ENCODE measurements at regions not wholly inside any gene's neighbourhood (a gene's known extent, or its start where the extent isn't known, plus 50 kb on each side); places are given as distances from the start of the nearest gene placed in this dataset.

DNA sequence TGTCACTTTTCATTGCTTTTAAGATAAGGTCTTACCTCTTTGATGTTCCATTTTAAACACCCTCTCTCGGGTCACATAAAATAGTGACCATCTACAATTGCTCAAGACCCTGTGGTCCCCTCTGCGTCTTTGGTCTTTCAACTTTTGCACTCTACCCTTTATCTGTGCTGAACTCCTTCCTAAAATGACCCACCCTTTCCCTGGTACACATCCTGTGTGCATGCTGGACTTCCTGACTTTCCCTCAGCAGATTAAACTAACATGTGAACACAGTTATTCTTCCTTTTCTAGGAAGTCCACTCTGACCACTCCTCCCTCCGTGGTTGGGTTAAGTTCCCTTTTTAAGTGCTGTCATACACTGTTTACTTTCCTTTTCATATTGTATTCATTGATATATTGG, 414.2 kb downstream of the GABRB3 start:
- TF ChIP-seq, protein P1, sequence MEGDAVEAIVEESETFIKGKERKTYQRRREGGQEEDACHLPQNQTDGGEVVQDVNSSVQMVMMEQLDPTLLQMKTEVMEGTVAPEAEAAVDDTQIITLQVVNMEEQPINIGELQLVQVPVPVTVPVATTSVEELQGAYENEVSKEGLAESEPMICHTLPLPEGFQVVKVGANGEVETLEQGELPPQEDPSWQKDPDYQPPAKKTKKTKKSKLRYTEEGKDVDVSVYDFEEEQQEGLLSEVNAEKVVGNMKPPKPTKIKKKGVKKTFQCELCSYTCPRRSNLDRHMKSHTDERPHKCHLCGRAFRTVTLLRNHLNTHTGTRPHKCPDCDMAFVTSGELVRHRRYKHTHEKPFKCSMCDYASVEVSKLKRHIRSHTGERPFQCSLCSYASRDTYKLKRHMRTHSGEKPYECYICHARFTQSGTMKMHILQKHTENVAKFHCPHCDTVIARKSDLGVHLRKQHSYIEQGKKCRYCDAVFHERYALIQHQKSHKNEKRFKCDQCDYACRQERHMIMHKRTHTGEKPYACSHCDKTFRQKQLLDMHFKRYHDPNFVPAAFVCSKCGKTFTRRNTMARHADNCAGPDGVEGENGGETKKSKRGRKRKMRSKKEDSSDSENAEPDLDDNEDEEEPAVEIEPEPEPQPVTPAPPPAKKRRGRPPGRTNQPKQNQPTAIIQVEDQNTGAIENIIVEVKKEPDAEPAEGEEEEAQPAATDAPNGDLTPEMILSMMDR (IDR thresholded peaks at IDR 0.05) = no peak
- TF ChIP-seq EZH2 (IDR thresholded peaks at IDR 0.05; ENCODE audit: borderline replicate concordance, insufficient read depth, low read depth, low read length, poor library complexity, severe bottlenecking) = no peak
